Suprapubic skin (tissue), 4 donors: ENCODE measurements at regions not wholly inside any gene's neighbourhood (a gene's known extent, or its start where the extent isn't known, plus 50 kb on each side); places are given as distances from the start of the nearest gene placed in this dataset.

Source experiments
- DNase-seq, 2 donors: peaks; one replicate each; pipeline ENCODE4 v3.0.0-alpha.2; 2019; ENCODE audit warnings: low spot score in 2 of 2
- H3K27ac ChIP-seq: fragments of 200-600 bp; sonication (generic); one replicate; pipeline ENCODE4 v1.5.1; 2019
- H3K27me3 ChIP-seq: fragments of 200-600 bp; sonication (generic); one replicate; pipeline ENCODE4 v1.5.1; 2019
- H3K36me3 ChIP-seq: fragments of 200-600 bp; sonication (generic); one replicate; pipeline ENCODE4 v1.5.1; 2019
- H3K4me1 ChIP-seq: fragments of 200-600 bp; sonication (generic); one replicate; pipeline ENCODE4 v1.5.1; 2019
- H3K4me3 ChIP-seq: fragments of 200-600 bp; sonication (generic); one replicate; pipeline ENCODE4 v1.5.1; 2019; ENCODE audit warnings: mild to moderate bottlenecking
- H3K9me3 ChIP-seq: fragments of 200-600 bp; sonication (generic); one replicate; pipeline ENCODE4 v1.5.1; 2019
- EP300 ChIP-seq: sonication (generic); formaldehyde crosslinking; IDR thresholded peaks from one replicate; pipeline ENCODE4 v1.6.1; 2017; ENCODE audit warnings: antibody characterized with exemption
- POLR2A ChIP-seq, 2 donors: fragments of 450-650 bp; IDR thresholded peaks; one replicate each; pipeline ENCODE4 v1.6.1; 2017; ENCODE audit warnings: antibody characterized with exemption in 2 of 2, mild to moderate bottlenecking in 2 of 2, moderate library complexity in 2 of 2
- POLR2AphosphoS5 ChIP-seq, 3 donors: sonication (generic); formaldehyde crosslinking; IDR thresholded peaks; one replicate each; pipeline ENCODE4 v1.6.1; 2017; ENCODE audit warnings: antibody characterized with exemption in 3 of 3
- WGBS: methylation state at CpG from one replicate; pipeline ENCODE4 v1.1.5; 2018; 5-methylcytosine and 5-hydroxymethylcytosine counted together
- TF ChIP-seq, protein P1 (sequence below), 2 donors: fragments of 200-600 bp in 1 of 2; fragments of 450-650 bp in 1 of 2; sonication (generic) in 1 of 2; IDR thresholded peaks; one replicate each; pipeline ENCODE4 v1.5.1; 2016 to 2019; ENCODE audit warnings: antibody characterized with exemption in 2 of 2, mild to moderate bottlenecking in 1 of 2, moderate library complexity in 1 of 2

DNA sequence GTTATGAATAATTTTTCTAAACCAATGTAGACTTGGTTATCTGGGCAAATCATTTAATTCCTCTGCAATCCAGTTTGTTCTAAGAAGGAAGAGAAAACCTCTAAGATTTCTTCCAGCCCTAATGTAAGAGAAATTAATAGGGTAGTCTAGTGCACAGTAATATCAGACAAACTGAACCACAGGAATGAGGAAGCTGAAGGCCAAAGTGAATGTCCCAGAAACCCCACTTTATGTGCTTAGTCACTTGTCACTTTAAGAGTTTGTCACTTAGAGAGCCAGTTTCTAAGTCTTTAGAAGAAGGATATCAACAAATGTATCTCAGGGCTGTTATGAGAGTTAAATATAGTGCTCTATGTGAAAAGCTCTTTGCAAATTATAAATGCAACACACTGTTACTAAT, 750.6 kb downstream of the DIAPH3 start:
- no peaks in the 10 kb centered on the region for H3K27me3 ChIP-seq

DNA sequence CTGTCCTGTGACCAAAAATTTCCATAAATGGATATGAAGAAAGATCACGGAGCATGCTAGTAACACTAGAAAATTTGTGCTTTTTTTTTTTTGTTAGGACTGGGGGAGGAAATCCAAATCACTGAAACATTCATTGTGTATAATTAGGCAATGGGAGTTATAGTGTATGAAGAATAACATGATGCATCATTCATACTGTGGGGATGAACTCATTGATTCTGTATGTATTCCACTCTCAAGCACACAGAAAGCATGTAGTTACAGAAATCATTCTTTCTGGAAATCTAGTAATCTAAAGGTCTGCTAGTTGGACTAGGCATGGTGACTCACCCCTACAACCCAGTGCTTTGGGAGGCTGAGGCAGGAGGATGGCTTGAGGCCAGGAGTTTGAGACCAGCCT, 749.7 kb downstream of the DIAPH3 start:
- Histone ChIP-seq H3K4me3 (no peak overlapping the region), H3K27me3 (no peaks in the 10 kb centered on the region), H3K9me3 (no peaks in the 10 kb centered on the region), H3K27ac (no peak overlapping the region), H3K4me1 (no peaks in the 10 kb centered on the region), H3K36me3 (no peaks in the 10 kb centered on the region)
- WGBS: 84% methylated on average over 1 of the region's 1 CpG
- DNase-seq: no peak
- TF ChIP-seq, protein P1, sequence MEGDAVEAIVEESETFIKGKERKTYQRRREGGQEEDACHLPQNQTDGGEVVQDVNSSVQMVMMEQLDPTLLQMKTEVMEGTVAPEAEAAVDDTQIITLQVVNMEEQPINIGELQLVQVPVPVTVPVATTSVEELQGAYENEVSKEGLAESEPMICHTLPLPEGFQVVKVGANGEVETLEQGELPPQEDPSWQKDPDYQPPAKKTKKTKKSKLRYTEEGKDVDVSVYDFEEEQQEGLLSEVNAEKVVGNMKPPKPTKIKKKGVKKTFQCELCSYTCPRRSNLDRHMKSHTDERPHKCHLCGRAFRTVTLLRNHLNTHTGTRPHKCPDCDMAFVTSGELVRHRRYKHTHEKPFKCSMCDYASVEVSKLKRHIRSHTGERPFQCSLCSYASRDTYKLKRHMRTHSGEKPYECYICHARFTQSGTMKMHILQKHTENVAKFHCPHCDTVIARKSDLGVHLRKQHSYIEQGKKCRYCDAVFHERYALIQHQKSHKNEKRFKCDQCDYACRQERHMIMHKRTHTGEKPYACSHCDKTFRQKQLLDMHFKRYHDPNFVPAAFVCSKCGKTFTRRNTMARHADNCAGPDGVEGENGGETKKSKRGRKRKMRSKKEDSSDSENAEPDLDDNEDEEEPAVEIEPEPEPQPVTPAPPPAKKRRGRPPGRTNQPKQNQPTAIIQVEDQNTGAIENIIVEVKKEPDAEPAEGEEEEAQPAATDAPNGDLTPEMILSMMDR (IDR thresholded peaks at IDR 0.05): no peak
- TF ChIP-seq POLR2AphosphoS5 (IDR thresholded peaks at IDR 0.05) (no peak), EP300 (no peak), POLR2A (IDR thresholded peaks at IDR 0.05) (no peak)

More for the DNA sequence above, 750.6 kb downstream of the DIAPH3 start:
- no peaks in the 10 kb centered on the region for H3K4me1 ChIP-seq
- no peaks in the 10 kb centered on the region for H3K9me3 ChIP-seq
- no peak overlapping the region for H3K27ac ChIP-seq
- no peak overlapping the region for H3K4me3 ChIP-seq
- no peaks in the 10 kb centered on the region for H3K36me3 ChIP-seq
- no peak for TF ChIP-seq EP300
- no peak for DNase-seq

GRCh38 chr13:59415498-59415897, 748.2 kb downstream of the DIAPH3 start:
- H3K27ac ChIP-seq: no peak overlapping the region
- no peaks in the 10 kb centered on the region for H3K4me1 ChIP-seq
- no peaks in the 10 kb centered on the region for H3K27me3 ChIP-seq
- TF ChIP-seq POLR2AphosphoS5 (IDR thresholded peaks at IDR 0.05): no peak
- TF ChIP-seq POLR2A (IDR thresholded peaks at IDR 0.05): no peak
- no peak for TF ChIP-seq EP300
- TF ChIP-seq, protein P1 (IDR thresholded peaks at IDR 0.05): no peak
- H3K36me3 ChIP-seq: no peaks in the 10 kb centered on the region
- 92% methylated on average over 5 of the region's 5 CpGs for WGBS
- no peaks in the 10 kb centered on the region for H3K9me3 ChIP-seq
- DNase-seq: no peak
- H3K4me3 ChIP-seq: no peak overlapping the region

DNA sequence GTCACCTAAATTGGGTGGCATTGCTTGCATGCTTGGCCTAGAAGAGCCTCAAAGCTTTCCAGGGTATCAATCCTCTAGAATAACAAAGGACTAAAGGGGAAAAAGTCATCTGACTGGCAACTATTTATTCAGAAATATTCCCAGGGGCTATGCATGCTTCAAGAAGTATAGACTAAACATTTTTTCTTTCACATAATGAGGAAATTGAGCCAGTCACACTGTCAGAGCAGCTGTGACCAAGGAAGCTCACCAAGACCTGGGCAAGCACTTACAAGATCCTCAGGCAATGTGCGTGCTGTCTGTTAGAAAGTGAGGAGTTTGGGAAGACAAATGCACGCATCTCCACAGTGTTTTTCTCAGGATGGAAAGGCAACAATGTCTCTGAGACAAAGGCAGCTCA, 747.2 kb downstream of the DIAPH3 start:
- TF ChIP-seq POLR2AphosphoS5 (IDR thresholded peaks at IDR 0.05): no peak
- no peak for TF ChIP-seq EP300
- no peak for TF ChIP-seq POLR2A (IDR thresholded peaks at IDR 0.05)
- TF ChIP-seq, protein P1 (IDR thresholded peaks at IDR 0.05): no peak
- no peak for DNase-seq

DNA sequence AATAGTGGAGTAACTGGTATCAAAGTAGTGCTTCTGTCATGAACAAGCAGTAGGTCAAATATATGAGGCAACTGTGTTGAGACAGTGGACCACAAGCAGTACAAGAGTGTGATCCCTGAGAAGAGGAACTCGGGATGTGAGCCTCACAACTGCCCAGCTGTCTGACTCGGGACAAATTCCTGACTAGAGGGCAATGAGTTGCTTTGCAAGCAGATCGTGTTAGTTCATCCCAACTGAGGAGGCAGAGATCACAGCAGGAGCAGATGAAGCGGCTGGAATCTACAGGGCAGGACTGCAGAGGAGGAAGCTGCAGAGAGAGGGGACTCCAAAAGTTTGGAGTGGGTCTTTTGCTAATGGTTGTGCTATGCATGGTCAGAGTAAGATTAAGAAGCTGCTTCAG, 741.1 kb downstream of the DIAPH3 start:
- Histone ChIP-seq H3K27ac (no peak overlapping the region), H3K27me3 (no peaks in the 10 kb centered on the region), H3K9me3 (no peaks in the 10 kb centered on the region), H3K4me1 (no peaks in the 10 kb centered on the region), H3K36me3 (no peaks in the 10 kb centered on the region), H3K4me3 (no peak overlapping the region)
- 65% methylated on average over 4 of the region's 4 CpGs for WGBS
- no peak for TF ChIP-seq POLR2AphosphoS5 (IDR thresholded peaks at IDR 0.05)
- TF ChIP-seq EP300: no peak
- no peak for TF ChIP-seq POLR2A (IDR thresholded peaks at IDR 0.05)
- TF ChIP-seq, protein P1 (IDR thresholded peaks at IDR 0.05): no peak
- DNase-seq: no peak

More for the DNA sequence above, 747.2 kb downstream of the DIAPH3 start:
- H3K27ac ChIP-seq: no peak overlapping the region
- H3K4me3 ChIP-seq: no peak overlapping the region
- H3K27me3 ChIP-seq: no peaks in the 10 kb centered on the region
- WGBS: 85% methylated on average over 2 of the region's 2 CpGs
- H3K9me3 ChIP-seq: no peaks in the 10 kb centered on the region
- H3K4me1 ChIP-seq: no peaks in the 10 kb centered on the region
- no peaks in the 10 kb centered on the region for H3K36me3 ChIP-seq

DNA sequence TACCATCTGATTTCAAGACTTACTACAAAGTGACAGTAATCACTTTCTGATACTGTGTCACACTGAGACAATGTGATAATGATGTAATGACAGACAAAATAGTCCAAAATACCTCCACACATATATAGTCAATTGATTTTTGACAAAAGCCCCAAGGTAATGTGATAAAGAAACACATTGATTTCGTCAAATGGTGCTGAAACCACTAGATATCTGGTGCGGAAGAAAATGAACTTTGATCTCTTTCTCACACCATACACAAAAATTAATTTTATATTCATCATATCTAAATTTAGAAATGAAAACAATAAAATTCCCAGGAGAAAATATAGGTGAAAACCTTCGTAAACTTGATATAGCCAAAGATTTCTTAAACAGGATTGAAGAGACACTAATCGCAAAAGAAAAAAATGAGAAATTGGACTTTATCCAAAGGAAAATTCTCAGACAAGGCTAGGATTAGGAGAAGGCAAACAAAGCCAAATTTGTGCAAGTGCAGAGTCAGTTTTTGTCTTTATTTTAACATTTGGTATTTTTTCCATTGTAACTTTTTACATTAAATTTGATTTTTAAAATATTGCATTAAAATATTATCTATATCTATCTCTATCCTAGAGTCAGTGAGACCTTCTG, 739.9 kb downstream of the DIAPH3 start:
- H3K4me3 ChIP-seq: no peak overlapping the region
- H3K27ac ChIP-seq: no peak overlapping the region
- no peaks in the 10 kb centered on the region for H3K4me1 ChIP-seq
- no peaks in the 10 kb centered on the region for H3K27me3 ChIP-seq
- WGBS: 61% methylated on average over 4 of the region's 4 CpGs
- H3K9me3 ChIP-seq: no peaks in the 10 kb centered on the region
- TF ChIP-seq POLR2A (IDR thresholded peaks at IDR 0.05) (no peak), POLR2AphosphoS5 (IDR thresholded peaks at IDR 0.05) (no peak), EP300 (no peak)
- TF ChIP-seq, protein P1 (IDR thresholded peaks at IDR 0.05): no peak
- no peak for DNase-seq
- no peaks in the 10 kb centered on the region for H3K36me3 ChIP-seq
